UCSD-AML1 (cell line): ENCODE measurements at regions not wholly inside any gene's neighbourhood (a gene's known extent, or its start where the extent isn't known, plus 50 kb on each side); places are given as distances from the start of the nearest gene placed in this dataset.

Experiments used
- DNase-seq: peaks from one replicate; lab custom pipeline; 2025; ENCODE audit not compliant: unreplicated experiment; lab: John Stamatoyannopoulos, UW

DNA sequence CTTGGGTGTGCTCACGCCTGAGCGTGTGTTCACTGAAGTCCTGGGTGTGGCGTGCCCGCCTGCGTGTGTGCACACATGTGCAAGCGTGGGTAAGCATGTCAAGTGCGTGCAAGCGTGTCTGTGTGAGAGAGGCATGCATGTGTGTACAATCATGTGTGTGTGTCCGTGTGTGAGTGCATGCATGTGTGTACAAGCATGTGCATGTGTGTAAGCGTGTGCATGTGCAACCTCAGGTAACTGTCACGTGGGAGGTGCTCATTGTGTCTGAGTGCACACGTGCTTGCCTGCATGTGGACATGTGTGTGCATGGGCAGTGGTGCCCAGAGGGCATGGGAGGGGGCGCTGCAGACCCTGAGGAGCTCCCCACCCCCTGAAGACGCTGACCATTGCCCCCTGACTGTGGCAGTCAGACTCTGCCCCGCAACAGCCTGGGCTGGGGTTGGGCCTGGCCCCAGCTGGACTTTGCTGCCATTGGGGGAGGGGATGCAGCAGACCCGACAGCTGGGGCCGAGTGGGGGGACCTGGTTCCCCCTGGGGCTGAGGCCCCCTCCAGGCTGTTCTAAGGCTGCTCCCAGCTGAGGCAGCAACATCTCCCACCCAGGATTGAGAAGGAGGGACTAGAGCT is 88.1 kb downstream of the UNCX start:
- DNase-seq, result no peak

GRCh38 chr7:1321411-1322239 is 89.0 kb downstream of the UNCX start:
- DNase-seq, result no peak

GRCh38 chr7:1322240-1323110 is 89.8 kb downstream of the UNCX start:
- no peak for DNase-seq

- DNase-seq, result no peak
Observed at GRCh38 chr7:1323178-1324027, 90.7 kb downstream of the UNCX start.

GRCh38 chr7:1324028-1324900 is 91.6 kb downstream of the UNCX start:
- no peak for DNase-seq

- DNase-seq, result no peak
Observed at GRCh38 chr7:1325246-1325645, 92.6 kb downstream of the UNCX start.

- no peak for DNase-seq
Observed at GRCh38 chr7:1325646-1326510, 93.2 kb downstream of the UNCX start.

GRCh38 chr7:1326511-1326785 is 93.8 kb downstream of the UNCX start:
- no peak for DNase-seq

- DNase-seq, result no peak
Observed at GRCh38 chr7:1329261-1329660, 96.6 kb downstream of the UNCX start.

- DNase-seq, result no peak
Observed at GRCh38 chr7:1329966-1330800, 97.5 kb downstream of the UNCX start.

DNA sequence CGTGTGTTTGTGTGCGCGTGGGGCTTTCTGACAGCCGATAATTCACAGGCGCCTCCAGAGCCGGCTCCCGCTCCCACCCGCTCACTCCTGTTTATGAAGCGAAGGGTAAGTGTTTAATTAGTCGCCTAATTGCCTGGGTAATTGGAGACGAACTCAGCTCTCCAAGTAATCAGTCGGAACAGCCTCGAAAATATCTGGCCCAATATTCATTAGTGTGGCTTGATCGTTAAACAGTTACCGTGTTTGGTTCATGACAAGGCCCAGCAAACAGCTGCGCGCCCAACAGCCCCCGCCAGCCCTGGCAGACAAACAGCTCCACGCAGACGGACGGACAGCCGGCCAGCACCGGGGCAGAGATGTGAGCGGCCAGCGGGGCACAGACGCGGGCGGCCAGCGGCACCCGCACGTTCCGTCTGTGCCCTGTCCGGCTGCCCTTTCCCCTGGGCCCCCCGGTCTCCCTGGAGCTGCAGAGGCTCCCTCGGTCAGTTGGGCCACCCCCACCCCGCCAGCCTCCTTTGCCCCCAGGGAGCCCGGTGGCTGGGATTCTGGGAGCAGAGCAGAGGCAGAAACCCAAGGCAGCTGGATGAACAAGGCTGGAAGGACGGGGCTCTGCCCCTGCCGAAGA is 98.2 kb downstream of the UNCX start:
- no peak for DNase-seq

- DNase-seq, result no peak
Observed at GRCh38 chr7:1331561-1332467, 99.1 kb downstream of the UNCX start.

- DNase-seq, result no peak
Observed at GRCh38 chr7:1336509-1336908, 103.8 kb downstream of the UNCX start.

DNA sequence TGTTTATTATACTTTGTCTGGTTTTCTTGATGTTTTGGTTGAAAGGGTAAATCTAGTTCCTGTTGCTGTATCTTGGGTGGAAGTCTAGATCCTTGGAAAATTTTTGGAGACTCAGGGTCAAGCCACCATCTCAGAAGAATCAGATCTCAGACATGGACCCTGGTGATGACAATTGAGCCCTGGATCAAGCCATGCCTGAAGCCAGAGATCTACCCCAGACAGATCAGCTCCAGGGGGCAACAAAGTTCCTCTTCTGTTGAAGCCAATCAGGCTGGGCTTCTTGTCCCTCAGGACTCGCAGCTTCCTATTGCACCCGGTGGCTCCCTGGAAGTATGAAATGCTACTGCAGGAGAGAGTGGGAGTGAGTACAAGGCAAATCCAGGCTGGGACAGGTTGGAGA is 106.9 kb downstream of the UNCX start:
- no peak for DNase-seq

DNA sequence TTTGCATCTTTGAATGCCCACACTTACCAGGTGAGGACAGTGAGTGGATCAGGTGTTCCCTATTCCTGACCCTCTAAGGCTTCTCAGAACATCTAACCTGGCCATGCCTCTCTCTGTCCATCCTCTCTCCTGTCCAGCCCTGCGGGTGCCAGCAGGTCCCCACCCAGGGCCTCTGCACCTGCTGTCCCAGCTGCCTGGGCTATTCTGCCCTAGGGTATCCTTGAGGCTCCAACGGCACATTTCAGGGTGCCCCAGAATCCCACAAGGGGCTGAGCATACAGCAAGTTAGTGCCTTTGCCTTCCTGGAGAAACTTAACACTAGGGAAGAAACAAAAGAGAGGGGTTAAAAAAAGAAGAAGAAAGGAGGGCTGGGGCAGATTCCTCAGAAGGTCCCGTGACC is 107.4 kb downstream of the UNCX start:
- DNase-seq, result no peak

DNA sequence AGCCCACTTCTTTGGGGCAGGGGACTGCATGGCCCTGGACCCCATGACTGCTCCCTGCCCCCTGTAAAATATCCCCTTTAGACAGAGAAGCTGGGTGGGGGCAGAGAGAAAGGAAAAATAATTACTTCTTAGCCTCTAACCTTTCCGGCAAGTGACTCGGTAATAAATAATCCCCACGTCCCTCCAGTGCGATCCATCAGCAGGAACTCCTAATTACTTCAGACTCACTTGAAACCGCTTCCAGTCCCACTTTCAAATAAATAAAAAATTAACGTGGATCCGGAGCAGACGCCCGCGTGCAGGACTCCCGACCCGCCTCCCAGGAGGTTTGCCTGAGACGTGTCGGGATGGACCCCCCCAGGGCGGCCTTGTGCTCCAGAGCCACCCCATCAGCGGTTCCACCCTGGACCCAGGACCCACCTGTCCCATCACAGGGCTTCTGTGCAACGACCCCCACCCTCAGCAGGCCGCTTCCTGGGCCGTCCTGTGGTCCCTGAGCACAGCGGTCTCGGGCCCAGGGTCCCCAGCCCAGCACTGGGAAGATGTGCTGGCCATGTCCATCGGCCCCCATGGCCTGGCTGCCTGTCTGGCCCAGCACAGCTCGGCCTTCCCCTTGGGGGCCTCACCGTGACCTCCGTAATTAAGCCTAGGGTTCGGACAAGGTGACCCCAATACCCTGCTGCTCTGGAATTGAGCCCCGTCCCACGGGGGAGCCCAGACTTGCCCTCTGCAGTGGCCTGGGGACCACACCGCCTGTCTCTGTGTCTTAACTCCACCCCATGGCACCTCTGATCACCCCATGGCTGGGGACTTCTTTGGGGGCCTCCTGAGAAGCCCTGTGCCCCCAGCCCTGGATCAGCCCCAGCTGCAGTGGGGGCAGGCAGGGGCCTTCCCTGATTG is 108.0 kb downstream of the UNCX start:
- no peak for DNase-seq
